Ovary (tissue), 7 donors: ENCODE measurements at regions not wholly inside any gene's neighbourhood (a gene's known extent, or its start where the extent isn't known, plus 50 kb on each side); places are given as distances from the start of the nearest gene placed in this dataset.
"Not testable (repeated sequence)": the region's sequence is repeated elsewhere in the genome, so short reads cannot be mapped to it uniquely, and the experiment has no call there.

ENCODE experiments used
- DNase-seq, 5 donors: peaks; one replicate each; pipeline ENCODE4 v3.0.0-alpha.2; 2019 to 2020
- H3K27ac ChIP-seq, 2 donors: fragments of 200-600 bp; one replicate each; pipeline versions ENCODE4 v1.5.1 to v1.8.0; 2019 to 2022
- H3K27me3 ChIP-seq: fragments of 200-600 bp; one replicate; pipeline ENCODE4 v1.8.0; 2022
- H3K36me3 ChIP-seq: fragments of 200-600 bp; sonication (generic); one replicate; pipeline ENCODE4 v1.5.1; 2019
- H3K4me1 ChIP-seq: one replicate; pipeline ENCODE4 v1.8.1; 2013; ENCODE audit warnings: mild to moderate bottlenecking, moderate library complexity; ENCODE audit not compliant: insufficient read depth
- H3K4me3 ChIP-seq: fragments of 200-600 bp; sonication (generic); one replicate; pipeline ENCODE4 v1.5.1; 2017
- H3K9me3 ChIP-seq, 2 donors: fragments of 200-600 bp in 1 of 2; sonication (generic) in 1 of 2; one replicate each; pipeline versions ENCODE4 v1.5.1 to v1.8.1; 2013 to 2019; ENCODE audit warnings: mild to moderate bottlenecking in 1 of 2, moderate library complexity in 1 of 2
- CTCF ChIP-seq, 3 donors: fragments of 450-650 bp in 2 of 3; fragments of 200-600 bp in 1 of 3; IDR thresholded peaks; one replicate each; pipeline versions ENCODE4 v1.5.1 to v1.8.0; 2016 to 2022; ENCODE audit warnings: antibody characterized with exemption in 3 of 3, mild to moderate bottlenecking in 1 of 3
- EP300 ChIP-seq: sonication (generic); formaldehyde crosslinking; IDR thresholded peaks from one replicate; pipeline ENCODE4 v1.6.1; 2017; ENCODE audit warnings: antibody characterized with exemption
- POLR2A ChIP-seq: fragments of 450-650 bp; IDR thresholded peaks from one replicate; pipeline ENCODE4 v1.6.1; 2017; ENCODE audit warnings: antibody characterized with exemption, mild to moderate bottlenecking, moderate library complexity
- WGBS, 3 donors: extraction: QIAGEN DNeasy Blood & Tissue Kit in 1 of 3; methylation state at CpG; one replicate each; pipeline versions ENCODE4 v1.1.5 to v1.1.7; 2013 to 2017; 5-methylcytosine and 5-hydroxymethylcytosine counted together
- intact Hi-C, 4 donors: fragments of 100-400 bp; cut with DNase I; formaldehyde crosslinking; loops; one replicate each; pipeline versions ENCODE4 v1.11.0 to v1.15.1; 2022 to 2023
- donor health status: DM: no; HTN: no; CAD: no; lungs with moderate emphysema.
- donor health status: DM: no; HTN: no; CAD: no.
- donor health status: Bipolar disorder and iron deficiency.
- donor health status: DM: no; HTN: no; CAD: no.
- donor health status: DM: yes; HTN: yes; CAD: no.

- H3K4me1 ChIP-seq, result no peaks in the 10 kb centered on the region
- no peaks in the 10 kb centered on the region for H3K36me3 ChIP-seq
- WGBS, 3 donors, result 61 to 72% (median 63%) methylated on average over 1 of the region's 1 CpG
- H3K27me3 ChIP-seq, result no peaks in the 10 kb centered on the region
- H3K9me3 ChIP-seq, result no peaks in the 10 kb centered on the region
- DNase-seq, result no peak
- no peak overlapping the region for H3K4me3 ChIP-seq
- TF ChIP-seq EP300, result no peak
- no peak overlapping the region for H3K27ac ChIP-seq
- intact Hi-C loops, result no loop called here
Measured at GRCh38 chr10:23780331-23780730, 341.5 kb downstream of the OTUD1 start.

GRCh38 chr10:23786594-23786993 is 347.7 kb downstream of the OTUD1 start:
- no peak for TF ChIP-seq POLR2A
- TF ChIP-seq EP300, result no peak
- no peak for TF ChIP-seq CTCF (IDR thresholded peaks at IDR 0.05)

GRCh38 chr10:23793577-23793976 is 354.7 kb downstream of the OTUD1 start:
- WGBS, 3 donors, result 13 to 22% (median 22%) methylated on average over 4 of the region's 4 CpGs
- Histone ChIP-seq H3K27me3 (no peaks in the 10 kb centered on the region), H3K9me3 (no peaks in the 10 kb centered on the region), H3K27ac (no peak overlapping the region), H3K36me3 (no peaks in the 10 kb centered on the region), H3K4me3 (no peak overlapping the region), H3K4me1 (no peaks in the 10 kb centered on the region)
- intact Hi-C loops, result no loop called here
- no peak for DNase-seq
- TF ChIP-seq CTCF (IDR thresholded peaks at IDR 0.05) (no peak), EP300 (no peak), POLR2A (no peak)

More at GRCh38 chr10:23786594-23786993, 347.7 kb downstream of the OTUD1 start:
- DNase-seq, result no peak
- Histone ChIP-seq H3K36me3 (no peaks in the 10 kb centered on the region), H3K27me3 (no peaks in the 10 kb centered on the region), H3K9me3 (no peaks in the 10 kb centered on the region), H3K4me1 (no peaks in the 10 kb centered on the region), H3K27ac (no peak overlapping the region), H3K4me3 (no peak overlapping the region)
- WGBS, 3 donors, result 87 to 89% (median 88%) methylated on average over 1 of the region's 1 CpG
- intact Hi-C loops, result no loop called here

GRCh38 chr10:23797452-23797851 is 358.6 kb downstream of the OTUD1 start:
- not testable (repeated sequence) for H3K9me3 ChIP-seq

GRCh38 chr10:23804125-23804524 is 365.2 kb downstream of the OTUD1 start:
- intact Hi-C loops, result no loop called here
- WGBS, 3 donors, result 37 to 58% (median 43%) methylated on average over 2 of the region's 2 CpGs

More at GRCh38 chr10:23797452-23797851, 358.6 kb downstream of the OTUD1 start:
- H3K4me3 ChIP-seq, H3K36me3 ChIP-seq, H3K27ac ChIP-seq, H3K27me3 ChIP-seq, DNase-seq, H3K4me1 ChIP-seq, intact Hi-C loops: not testable (repeated sequence)
- WGBS, 3 donors, result 65 to 71% (median 67%) methylated on average over 4 of the region's 4 CpGs

More at GRCh38 chr10:23804125-23804524, 365.2 kb downstream of the OTUD1 start:
- no peaks in the 10 kb centered on the region for H3K4me1 ChIP-seq
- H3K4me3 ChIP-seq, result no peak overlapping the region
- no peak overlapping the region for H3K27ac ChIP-seq
- TF ChIP-seq CTCF (IDR thresholded peaks at IDR 0.05), result no peak
- TF ChIP-seq POLR2A, result no peak
- TF ChIP-seq EP300, result no peak
- DNase-seq, result no peak
- H3K9me3 ChIP-seq, result no peaks in the 10 kb centered on the region
- H3K36me3 ChIP-seq, result no peaks in the 10 kb centered on the region
- H3K27me3 ChIP-seq, result no peaks in the 10 kb centered on the region
